Neural cell (in vitro differentiated cells): ENCODE measurements at regions not wholly inside any gene's neighbourhood (a gene's known extent, or its start where the extent isn't known, plus 50 kb on each side); places are given as distances from the start of the nearest gene placed in this dataset.

ENCODE experiments used
- H2AFZ ChIP-seq: fragments of 200-600, 300-800 bp; sonication (generic), shearing (Covaris generic); 2 replicates; pipeline ENCODE4 v1.6.0; 2014; ENCODE audit warnings: low read depth, mild to moderate bottlenecking, antibody characterized with exemption, low read length, moderate library complexity
- H3F3A ChIP-seq: fragments of 200-600 bp; shearing (Covaris generic); 2 replicates; pipeline ENCODE4 v1.6.1; 2016; ENCODE audit warnings: mild to moderate bottlenecking, moderate library complexity, mixed read lengths, antibody characterized with exemption, low read length; ENCODE audit not compliant: insufficient read depth, poor library complexity, severe bottlenecking
- H3K27ac ChIP-seq: fragments of 200-600, 300-800 bp; sonication (generic), shearing (Covaris generic); 2 replicates; pipeline ENCODE4 v1.5.1; 2014; ENCODE audit warnings: mild to moderate bottlenecking, low read length, moderate library complexity
- H3K27me3 ChIP-seq: fragments of 300-800, 200-600 bp; sonication (generic), shearing (Covaris generic); 2 replicates; pipeline ENCODE4 v1.6.0; 2014; ENCODE audit warnings: mild to moderate bottlenecking, low read depth, low read length, moderate library complexity; ENCODE audit not compliant: insufficient read depth
- H3K36me3 ChIP-seq: fragments of 300-800, 200-600 bp; sonication (generic), shearing (Covaris generic); 2 replicates; pipeline ENCODE4 v1.5.1; 2014; ENCODE audit warnings: mild to moderate bottlenecking, antibody characterized with exemption, low read length, moderate library complexity; ENCODE audit not compliant: insufficient read depth
- H3K4me2 ChIP-seq: fragments of 300-800, 200-600 bp; sonication (generic), shearing (Covaris generic); 2 replicates; pipeline ENCODE4 v1.6.0; 2014; ENCODE audit warnings: mild to moderate bottlenecking, low read length
- H3K4me3 ChIP-seq: fragments of 300-800, 200-600 bp; sonication (generic), shearing (Covaris generic); 2 replicates; pipeline ENCODE4 v1.5.1; 2014; ENCODE audit warnings: mild to moderate bottlenecking, low read length, moderate library complexity
- H3K79me2 ChIP-seq: fragments of 200-600 bp; shearing (Covaris generic); replicated peaks from 2 replicates; pipeline ENCODE4 v1.6.0; 2014; ENCODE audit warnings: mild to moderate bottlenecking, low read length, moderate library complexity; ENCODE audit not compliant: insufficient read depth
- H3K9ac ChIP-seq: fragments of 300-800, 200-600 bp; sonication (generic), shearing (Covaris generic); 2 replicates; pipeline ENCODE4 v1.6.1; 2016; ENCODE audit warnings: mild to moderate bottlenecking, low read length, mixed read lengths
- H3K9me2 ChIP-seq: fragments of 200-600 bp; shearing (Covaris generic); 2 replicates; pipeline ENCODE4 v1.6.1; 2016; ENCODE audit warnings: mild to moderate bottlenecking, low read length, mixed read lengths; ENCODE audit not compliant: insufficient read depth
- H3K9me3 ChIP-seq: fragments of 200-600, 300-800 bp; sonication (generic), shearing (Covaris generic); 2 replicates; pipeline ENCODE4 v1.6.1; 2016; ENCODE audit warnings: mild to moderate bottlenecking, mixed run types, low read length, moderate library complexity, mixed read lengths
- H4K20me1 ChIP-seq: fragments of 200-600 bp; shearing (Covaris generic); 2 replicates; pipeline ENCODE4 v1.6.1; 2016; ENCODE audit warnings: mild to moderate bottlenecking, mixed run types; ENCODE audit not compliant: insufficient read depth
- CTCF ChIP-seq: fragments of 450-650 bp; IDR thresholded peaks from 2 replicates; pipeline ENCODE4 v1.5.1; 2014; ENCODE audit warnings: antibody characterized with exemption, mild to moderate bottlenecking, moderate library complexity; ENCODE audit not compliant: poor library complexity, severe bottlenecking
- EP300 ChIP-seq: fragments of 450-650 bp; conservative IDR thresholded peaks from 2 replicates; pipeline ENCODE4 v1.6.1; 2014; ENCODE audit warnings: antibody characterized with exemption, mild to moderate bottlenecking, moderate library complexity; ENCODE audit not compliant: poor library complexity, severe bottlenecking
- EZH2 ChIP-seq: fragments of 200-600, 300-800 bp; shearing (Covaris generic), sonication (generic); IDR thresholded peaks from 2 replicates; pipeline ENCODE4 v1.6.1; 2014; ENCODE audit warnings: antibody characterized with exemption, low read length, borderline replicate concordance, mild to moderate bottlenecking; ENCODE audit not compliant: insufficient read depth, poor library complexity, severe bottlenecking
- MXI1 ChIP-seq: fragments of 450-650 bp; conservative IDR thresholded peaks from 2 replicates; pipeline ENCODE4 v1.6.1; 2014; ENCODE audit warnings: antibody characterized with exemption, mild to moderate bottlenecking; ENCODE audit not compliant: poor library complexity, severe bottlenecking
- POLR2AphosphoS5 ChIP-seq: IDR thresholded peaks from 2 replicates; pipeline ENCODE4 v1.6.1; 2012
- RAD21 ChIP-seq: fragments of 450-650 bp; conservative IDR thresholded peaks from 2 replicates; pipeline ENCODE4 v1.6.1; 2014; ENCODE audit warnings: antibody characterized with exemption, mild to moderate bottlenecking, moderate library complexity
- REST ChIP-seq: IDR thresholded peaks from 2 replicates; pipeline ENCODE4 v1.6.1; 2012; ENCODE audit warnings: borderline replicate concordance
- SMC3 ChIP-seq: fragments of 450-650 bp; conservative IDR thresholded peaks from 2 replicates; pipeline ENCODE4 v1.6.1; 2014; ENCODE audit warnings: antibody characterized with exemption, mild to moderate bottlenecking, moderate library complexity; ENCODE audit not compliant: poor library complexity
- TAF1 ChIP-seq: IDR thresholded peaks from 2 replicates; pipeline ENCODE4 v1.6.1; 2012; ENCODE audit warnings: low read depth

GRCh38 chr1:115536279-115536816 lies 105.4 kb upstream of the VANGL1 start:
- Histone ChIP-seq H4K20me1 (no peaks in the 10 kb centered on the region), H3F3A (no peaks in the 10 kb centered on the region), H3K9me2 (no peaks in the 10 kb centered on the region), H3K9ac (no peak overlapping the region), H3K27ac (no peak overlapping the region), H3K4me3 (no peak overlapping the region), H2AFZ (no peak overlapping the region), H3K36me3 (no peaks in the 10 kb centered on the region), H3K27me3 (no peaks in the 10 kb centered on the region), H3K79me2 (no peaks in the 10 kb centered on the region), H3K9me3 (no peaks in the 10 kb centered on the region), H3K4me2 (no peak overlapping the region)
- TF ChIP-seq EP300 (no peak), CTCF (no peak), EZH2 (no peak), MXI1 (no peak), POLR2AphosphoS5 (no peak), RAD21 (no peak), SMC3 (no peak), TAF1 (no peak), REST (no peak)

- Histone ChIP-seq H3K27ac (no peak overlapping the region), H3K9me3 (no peaks in the 10 kb centered on the region), H3K4me3 (no peak overlapping the region), H3F3A (no peaks in the 10 kb centered on the region), H4K20me1 (no peaks in the 10 kb centered on the region), H2AFZ (no peak overlapping the region), H3K9me2 (no peaks in the 10 kb centered on the region), H3K4me2 (no peak overlapping the region), H3K9ac (no peak overlapping the region), H3K36me3 (no peaks in the 10 kb centered on the region), H3K27me3 (no peaks in the 10 kb centered on the region), H3K79me2 (no peaks in the 10 kb centered on the region)
- no peak for TF ChIP-seq CTCF
Measured at GRCh38 chr1:115534106-115534505, 107.7 kb upstream of the VANGL1 start.
